PC-3 (cell line): ENCODE measurements at regions not wholly inside any gene's neighbourhood (a gene's known extent, or its start where the extent isn't known, plus 50 kb on each side); places are given as distances from the start of the nearest gene placed in this dataset.

Experiments
- EZH2phosphoT487 ChIP-seq: fragments of 300-600 bp; sonication (generic); IDR thresholded peaks from 2 replicates; pipeline ENCODE4 v1.6.1; 2018; ENCODE audit warnings: mild to moderate bottlenecking, antibody characterized with exemption, low read length, borderline replicate concordance
- TF ChIP-seq, protein P1 (sequence below): fragments of 300-600 bp; sonication (generic); conservative IDR thresholded peaks from 2 replicates; pipeline ENCODE4 v1.5.1; 2017; ENCODE audit warnings: antibody characterized with exemption, low read depth, mild to moderate bottlenecking, low read length

DNA sequence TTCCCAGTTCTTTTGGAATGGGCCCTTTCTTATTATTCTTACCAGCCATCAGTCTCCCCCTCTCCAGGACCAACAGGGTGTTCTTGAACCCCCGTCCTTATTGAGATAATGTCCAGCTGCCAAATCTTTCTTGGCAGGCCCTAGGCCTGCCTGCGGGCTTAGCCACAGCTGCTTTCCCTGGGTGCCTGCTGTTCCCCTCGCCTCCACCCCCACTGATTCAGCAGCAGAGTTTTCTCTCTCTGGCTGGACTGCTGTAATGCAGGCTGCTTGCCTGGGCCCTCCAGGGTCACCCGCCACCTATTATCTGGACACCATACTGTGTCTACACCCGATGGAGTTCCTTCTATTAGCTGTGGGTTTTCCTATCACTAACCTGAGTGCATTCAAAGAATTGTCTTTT, 395.4 kb upstream of the ATP5MC3 start:
- TF ChIP-seq, protein P1, sequence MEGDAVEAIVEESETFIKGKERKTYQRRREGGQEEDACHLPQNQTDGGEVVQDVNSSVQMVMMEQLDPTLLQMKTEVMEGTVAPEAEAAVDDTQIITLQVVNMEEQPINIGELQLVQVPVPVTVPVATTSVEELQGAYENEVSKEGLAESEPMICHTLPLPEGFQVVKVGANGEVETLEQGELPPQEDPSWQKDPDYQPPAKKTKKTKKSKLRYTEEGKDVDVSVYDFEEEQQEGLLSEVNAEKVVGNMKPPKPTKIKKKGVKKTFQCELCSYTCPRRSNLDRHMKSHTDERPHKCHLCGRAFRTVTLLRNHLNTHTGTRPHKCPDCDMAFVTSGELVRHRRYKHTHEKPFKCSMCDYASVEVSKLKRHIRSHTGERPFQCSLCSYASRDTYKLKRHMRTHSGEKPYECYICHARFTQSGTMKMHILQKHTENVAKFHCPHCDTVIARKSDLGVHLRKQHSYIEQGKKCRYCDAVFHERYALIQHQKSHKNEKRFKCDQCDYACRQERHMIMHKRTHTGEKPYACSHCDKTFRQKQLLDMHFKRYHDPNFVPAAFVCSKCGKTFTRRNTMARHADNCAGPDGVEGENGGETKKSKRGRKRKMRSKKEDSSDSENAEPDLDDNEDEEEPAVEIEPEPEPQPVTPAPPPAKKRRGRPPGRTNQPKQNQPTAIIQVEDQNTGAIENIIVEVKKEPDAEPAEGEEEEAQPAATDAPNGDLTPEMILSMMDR = no peak
- TF ChIP-seq EZH2phosphoT487 = no peak
